ENCODE measurements at regions not wholly inside any gene's neighbourhood (a gene's known extent, or its start where the extent isn't known, plus 50 kb on each side); places are given as distances from the start of the nearest gene placed in this dataset.

DNA sequence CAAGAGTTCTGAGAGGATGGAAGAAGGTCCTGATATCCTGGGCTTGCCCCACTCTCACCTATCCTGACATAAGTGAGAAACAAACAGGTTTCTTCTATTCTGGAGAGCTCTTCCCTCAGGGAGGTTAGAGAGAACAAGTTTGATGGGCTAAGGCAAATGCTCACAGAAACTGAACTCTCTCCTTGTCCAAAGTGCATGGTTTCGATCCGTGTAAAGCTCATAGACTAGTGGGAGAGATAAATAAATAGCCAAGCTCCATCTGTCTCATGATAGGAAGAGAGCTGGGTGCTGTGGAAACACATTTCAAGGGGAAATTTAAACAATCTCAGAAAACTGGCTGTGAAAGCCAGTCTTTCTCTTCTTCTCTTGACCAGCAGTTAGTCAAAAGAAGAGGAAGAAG, 459.5 kb upstream of the LARGE1 start:
- TF ChIP-seq, protein P1, sequence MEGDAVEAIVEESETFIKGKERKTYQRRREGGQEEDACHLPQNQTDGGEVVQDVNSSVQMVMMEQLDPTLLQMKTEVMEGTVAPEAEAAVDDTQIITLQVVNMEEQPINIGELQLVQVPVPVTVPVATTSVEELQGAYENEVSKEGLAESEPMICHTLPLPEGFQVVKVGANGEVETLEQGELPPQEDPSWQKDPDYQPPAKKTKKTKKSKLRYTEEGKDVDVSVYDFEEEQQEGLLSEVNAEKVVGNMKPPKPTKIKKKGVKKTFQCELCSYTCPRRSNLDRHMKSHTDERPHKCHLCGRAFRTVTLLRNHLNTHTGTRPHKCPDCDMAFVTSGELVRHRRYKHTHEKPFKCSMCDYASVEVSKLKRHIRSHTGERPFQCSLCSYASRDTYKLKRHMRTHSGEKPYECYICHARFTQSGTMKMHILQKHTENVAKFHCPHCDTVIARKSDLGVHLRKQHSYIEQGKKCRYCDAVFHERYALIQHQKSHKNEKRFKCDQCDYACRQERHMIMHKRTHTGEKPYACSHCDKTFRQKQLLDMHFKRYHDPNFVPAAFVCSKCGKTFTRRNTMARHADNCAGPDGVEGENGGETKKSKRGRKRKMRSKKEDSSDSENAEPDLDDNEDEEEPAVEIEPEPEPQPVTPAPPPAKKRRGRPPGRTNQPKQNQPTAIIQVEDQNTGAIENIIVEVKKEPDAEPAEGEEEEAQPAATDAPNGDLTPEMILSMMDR (IDR thresholded peaks at IDR 0.05 in 8 of 11, conservative IDR thresholded peaks at IDR 0.05 in 3 of 11): no peak
- no peak for TF ChIP-seq POLR2A (IDR thresholded peaks at IDR 0.05)
- TF ChIP-seq POLR2AphosphoS5 (IDR thresholded peaks at IDR 0.05): no peak

All from spleen (tissue), 7 donors.